Mesodermal cell (in vitro differentiated cells): ENCODE measurements at regions not wholly inside any gene's neighbourhood (a gene's known extent, or its start where the extent isn't known, plus 50 kb on each side); places are given as distances from the start of the nearest gene placed in this dataset.

ENCODE experiments used
- H3K27ac ChIP-seq: 2 replicates; pipeline ENCODE4 v1.7.0; 2013; ENCODE audit warnings: mild to moderate bottlenecking, low read depth, low read length, moderate library complexity; ENCODE audit not compliant: severe bottlenecking
- H3K36me3 ChIP-seq: 2 replicates; pipeline ENCODE4 v1.7.1; 2013; ENCODE audit warnings: mild to moderate bottlenecking, low read length, moderate library complexity; ENCODE audit not compliant: control insufficient read depth, insufficient read depth
- H3K4me1 ChIP-seq: one replicate; pipeline ENCODE4 v1.7.1; 2013; ENCODE audit warnings: mild to moderate bottlenecking, low read length; ENCODE audit not compliant: insufficient read depth, control insufficient read depth, poor library complexity, severe bottlenecking
- H3K4me3 ChIP-seq: 2 replicates; pipeline ENCODE4 v1.7.0; 2013; ENCODE audit warnings: low read length, control low read depth, mild to moderate bottlenecking; ENCODE audit not compliant: insufficient read depth, poor library complexity, severe bottlenecking; ENCODE audit errors: extremely low read depth
- H3K9me3 ChIP-seq: 2 replicates; pipeline ENCODE4 v1.7.1; 2013; ENCODE audit warnings: mild to moderate bottlenecking, low read length, moderate library complexity; ENCODE audit not compliant: control insufficient read depth
- WGBS, 2 experiments: methylation state at CpG; one replicate each; pipeline ENCODE4 v1.1.5; 2013; ENCODE audit warnings: missing lambda C conversion rate in 2 of 2; ENCODE audit not compliant: insufficient coverage in 2 of 2; 5-methylcytosine and 5-hydroxymethylcytosine counted together

DNA sequence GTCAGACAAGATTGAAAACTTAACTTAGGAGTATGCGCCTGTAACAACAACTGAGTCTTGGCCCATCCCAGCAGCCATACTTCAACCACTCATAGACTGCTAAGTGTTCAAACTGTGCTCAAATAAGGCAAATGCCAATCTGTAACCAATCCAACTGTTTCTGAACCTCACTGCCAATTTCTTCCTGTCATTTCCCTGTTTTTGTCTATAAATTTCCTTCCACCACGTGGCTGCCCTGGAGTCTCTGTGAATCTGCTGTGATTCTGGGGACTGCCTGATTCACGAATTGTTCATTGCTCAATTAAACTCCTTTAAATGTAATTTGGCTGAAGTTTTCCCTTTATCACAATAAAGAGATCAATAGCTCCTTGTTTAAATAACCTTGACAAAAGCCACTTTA is 50.8 kb upstream of the FREM2 start:
- no peaks in the 10 kb centered on the region for H3K9me3 ChIP-seq
- H3K36me3 ChIP-seq, result no peaks in the 10 kb centered on the region
- 79 to 81% methylated on average over 2 of the region's 3 CpGs for WGBS, 2 experiments
- H3K4me3 ChIP-seq, result no peak overlapping the region
- no peak overlapping the region for H3K27ac ChIP-seq
- H3K4me1 ChIP-seq, result no peaks in the 10 kb centered on the region

DNA sequence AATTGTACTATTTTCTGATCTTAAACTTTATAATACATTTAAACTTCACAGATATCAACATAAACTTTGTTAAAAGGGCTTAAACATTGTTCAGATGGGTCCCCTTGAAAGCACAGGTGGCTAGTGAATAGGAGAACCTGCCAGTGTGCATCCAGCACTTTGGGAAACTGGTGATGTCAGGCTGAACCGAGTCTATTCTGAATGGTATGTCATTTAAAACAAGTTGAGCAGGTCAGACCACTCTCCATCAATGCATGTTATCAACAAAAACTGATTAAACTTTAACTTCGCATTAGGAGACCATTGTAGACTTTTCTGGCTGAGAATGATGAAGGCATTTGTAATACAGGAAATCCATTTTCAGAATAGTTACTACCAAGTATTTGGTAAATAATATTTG is 50.1 kb upstream of the FREM2 start:
- H3K9me3 ChIP-seq, result no peaks in the 10 kb centered on the region
- WGBS, 2 experiments, result no CpG with 5 or more reads among the region's 2 CpGs
- H3K27ac ChIP-seq, result no peak overlapping the region

More for the DNA sequence above, 50.1 kb upstream of the FREM2 start:
- Histone ChIP-seq H3K4me3 (no peak overlapping the region), H3K4me1 (no peaks in the 10 kb centered on the region), H3K36me3 (no peaks in the 10 kb centered on the region)
